ENCODE measurements at regions not wholly inside any gene's neighbourhood (a gene's known extent, or its start where the extent isn't known, plus 50 kb on each side); places are given as distances from the start of the nearest gene placed in this dataset.
"Not testable (repeated sequence)": the region's sequence is repeated elsewhere in the genome, so short reads cannot be mapped to it uniquely, and the experiment has no call there.

DNA sequence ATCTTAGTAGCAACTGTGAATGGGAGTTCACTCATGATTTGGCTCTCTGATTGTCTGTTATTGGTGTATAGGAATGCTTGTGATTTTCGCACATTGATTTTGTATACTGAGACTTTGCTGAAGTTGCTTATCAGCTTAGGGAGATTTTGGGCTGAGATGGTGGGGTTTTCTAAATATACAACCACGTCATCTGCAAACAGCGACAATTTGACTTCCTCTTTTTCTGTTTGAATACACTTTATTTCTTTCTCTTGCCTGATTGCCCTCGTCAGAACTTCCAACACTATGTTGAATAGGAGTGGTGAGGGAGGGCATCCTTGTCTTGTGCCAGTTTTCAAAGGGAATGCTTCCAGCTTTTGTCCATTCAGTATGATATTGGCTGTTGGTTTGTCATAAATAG lies 1883.1 kb upstream of the TENM3 start:
- DNase-seq = not testable (repeated sequence)

DNA sequence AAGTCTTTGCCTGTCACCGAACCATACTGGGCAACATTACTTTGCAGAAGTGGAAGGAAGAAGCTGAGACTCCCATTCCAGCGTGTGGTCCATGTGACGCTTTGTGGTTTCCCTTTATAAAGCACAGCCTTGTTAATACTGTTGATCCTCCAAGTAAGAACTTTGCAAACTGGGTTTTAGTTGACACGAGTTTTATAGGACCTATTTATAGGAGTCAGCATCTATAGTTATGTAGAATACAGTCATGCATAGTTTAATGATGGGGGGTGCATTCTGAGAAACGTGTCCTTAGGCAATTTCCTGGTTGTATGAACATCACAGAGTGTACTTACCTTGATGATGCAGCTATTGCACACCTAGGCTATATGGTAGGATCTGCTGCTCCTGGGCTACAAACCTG lies 1879.4 kb upstream of the TENM3 start:
- DNase-seq = no peak

GRCh38 chr4:180372691-180373090 lies 1870.5 kb upstream of the TENM3 start:
- no peak for DNase-seq

GRCh38 chr4:180377741-180378140 lies 1865.5 kb upstream of the TENM3 start:
- DNase-seq = no peak

GRCh38 chr4:180380733-180381132 lies 1862.5 kb upstream of the TENM3 start:
- DNase-seq = no peak

DNA sequence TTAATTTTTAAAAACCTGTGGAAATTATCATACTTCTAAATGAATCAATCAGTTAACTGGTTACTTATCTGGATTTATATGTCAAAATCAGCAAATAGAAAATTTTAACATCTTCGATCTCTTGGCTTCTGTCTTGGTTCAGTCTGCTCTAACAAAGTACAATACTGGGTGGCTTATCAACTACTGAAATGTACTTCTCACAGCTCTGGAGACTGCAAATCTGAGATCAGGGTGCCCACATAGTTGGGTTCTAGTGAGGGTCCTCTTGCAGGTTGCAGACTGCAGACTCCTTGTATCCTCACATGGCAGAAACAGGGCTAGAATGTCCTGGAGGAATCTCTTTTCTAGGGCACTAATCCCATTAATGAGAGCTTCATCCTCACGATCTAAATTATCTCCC lies 1851.6 kb upstream of the TENM3 start:
- no peak for DNase-seq

DNA sequence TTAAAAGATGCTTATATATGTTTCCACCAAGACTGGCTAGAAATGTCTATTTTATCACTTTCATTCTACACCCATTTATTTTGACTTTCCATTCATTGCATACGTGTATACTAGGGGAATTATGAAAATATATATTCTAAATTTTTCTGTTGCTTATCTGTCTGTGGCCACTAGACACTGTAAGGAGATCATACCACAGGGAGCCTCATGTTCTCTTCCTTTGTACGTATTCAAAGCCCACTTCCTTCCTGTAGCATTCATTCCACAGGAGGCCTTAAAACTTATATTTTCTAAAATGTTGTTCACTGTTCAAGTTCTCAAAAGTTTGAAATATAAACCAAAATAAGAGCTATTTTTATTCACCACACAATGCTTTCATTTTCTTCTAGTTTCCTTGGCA lies 1848.9 kb upstream of the TENM3 start:
- DNase-seq = no peak

GRCh38 chr4:180394730-180395129 lies 1848.5 kb upstream of the TENM3 start:
- no peak for DNase-seq

GRCh38 chr4:180398564-180398963 lies 1844.6 kb upstream of the TENM3 start:
- no peak for DNase-seq

- no peak for DNase-seq
Measured at GRCh38 chr4:180407275-180407885, 1835.8 kb upstream of the TENM3 start.

DNA sequence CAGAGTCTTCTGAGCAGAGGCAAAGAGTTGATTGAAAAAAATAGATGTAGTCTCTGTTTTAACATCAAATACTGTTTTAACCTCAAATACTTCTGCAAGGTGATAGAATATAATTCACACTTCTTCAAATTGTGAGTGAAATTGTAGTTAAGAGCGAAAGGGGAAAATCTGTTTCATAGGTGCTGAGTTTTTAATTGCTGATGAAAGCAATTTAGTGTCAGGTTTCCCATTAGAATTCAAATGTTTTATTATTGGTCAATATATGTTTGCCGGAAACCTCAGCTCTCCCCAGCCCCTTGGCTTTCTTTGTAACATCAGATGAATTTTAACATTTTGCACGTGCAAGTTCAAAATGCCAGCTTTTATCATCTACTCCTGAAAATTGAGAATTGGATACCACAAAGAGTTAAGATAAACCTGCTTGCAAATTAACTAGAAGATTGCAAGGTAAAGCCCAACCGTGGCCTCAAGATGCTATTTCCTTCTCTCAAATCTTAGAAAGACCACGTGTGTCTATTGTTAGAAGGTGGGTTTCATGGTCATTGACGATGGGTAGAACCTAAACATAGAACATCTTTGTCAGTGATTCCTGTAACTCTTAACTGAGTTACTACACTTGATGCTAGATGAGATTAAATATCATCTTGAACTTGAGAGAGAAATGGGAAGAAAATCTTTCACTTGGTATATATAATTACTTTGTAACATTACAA lies 1824.2 kb upstream of the TENM3 start:
- no peak for DNase-seq

DNA sequence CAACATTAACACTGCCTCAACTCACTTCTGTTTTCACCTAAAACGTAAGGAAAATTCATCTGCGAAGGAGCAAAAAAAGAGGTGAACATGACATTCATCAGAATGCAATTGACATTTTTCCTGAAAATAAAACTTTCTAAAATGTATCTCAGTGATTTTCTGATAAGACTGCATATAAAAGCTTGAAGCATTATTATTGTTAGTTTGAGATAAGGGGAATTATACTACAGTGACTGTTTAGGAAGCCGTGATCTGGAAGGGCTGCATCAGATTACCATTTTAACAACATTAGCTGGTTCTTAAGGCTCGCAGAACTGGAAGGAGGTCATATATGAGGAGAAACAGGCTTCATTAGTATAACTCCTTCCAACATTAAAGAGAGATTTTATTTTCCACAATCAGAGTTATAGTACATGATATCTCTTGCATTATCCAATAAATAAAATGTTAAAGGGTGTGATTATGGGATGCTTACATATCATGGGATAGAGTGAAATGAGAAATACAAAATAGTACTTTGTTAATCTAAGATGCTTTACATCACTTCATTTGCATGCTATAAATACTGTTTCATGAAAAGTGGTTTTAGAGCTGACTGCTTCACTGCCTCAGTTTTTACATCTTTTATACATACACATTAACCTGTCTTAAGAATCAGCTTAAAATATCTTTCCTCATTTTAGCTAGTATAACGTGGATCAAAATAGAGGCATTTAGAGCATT lies 1820.1 kb upstream of the TENM3 start:
- DNase-seq = no peak

DNA sequence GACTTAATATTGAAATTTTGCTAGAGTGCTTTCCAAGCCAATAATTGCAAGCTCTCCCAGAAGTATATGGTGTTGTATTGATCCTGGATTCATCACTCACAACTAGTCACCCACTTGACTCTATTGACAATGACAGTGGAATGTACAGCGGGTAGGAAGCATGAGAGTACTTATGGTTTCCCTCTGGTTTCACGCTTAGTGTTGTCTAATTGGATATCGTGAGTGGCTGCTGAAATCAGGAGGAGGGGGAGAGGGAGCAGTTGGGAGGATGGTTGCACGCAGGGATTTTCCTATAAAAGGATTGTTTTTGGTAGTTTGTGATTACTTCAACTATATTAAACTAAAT lies 1819.5 kb upstream of the TENM3 start:
- no peak for DNase-seq

GRCh38 chr4:180426938-180427337 lies 1816.3 kb upstream of the TENM3 start:
- no peak for DNase-seq

DNA sequence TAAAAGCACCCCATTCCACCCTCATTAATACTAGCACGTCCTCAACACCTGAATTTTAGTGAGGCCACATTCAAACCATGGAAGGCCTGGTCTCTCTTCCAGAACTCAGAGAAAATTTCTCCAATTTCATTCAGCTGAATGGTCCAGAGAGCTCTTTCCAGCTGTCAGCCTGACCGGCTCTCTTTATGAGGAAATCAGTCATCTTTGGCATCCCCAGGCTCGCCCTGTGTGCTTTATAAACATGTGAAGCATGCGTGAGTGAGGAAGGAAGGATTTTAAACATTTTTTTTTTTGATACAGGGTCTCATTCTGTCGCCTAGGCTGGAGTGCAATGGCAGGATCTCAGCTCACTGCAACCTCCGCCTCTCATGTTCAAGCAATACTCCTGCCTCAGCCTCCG lies 1812.9 kb upstream of the TENM3 start:
- DNase-seq = no peak

DNA sequence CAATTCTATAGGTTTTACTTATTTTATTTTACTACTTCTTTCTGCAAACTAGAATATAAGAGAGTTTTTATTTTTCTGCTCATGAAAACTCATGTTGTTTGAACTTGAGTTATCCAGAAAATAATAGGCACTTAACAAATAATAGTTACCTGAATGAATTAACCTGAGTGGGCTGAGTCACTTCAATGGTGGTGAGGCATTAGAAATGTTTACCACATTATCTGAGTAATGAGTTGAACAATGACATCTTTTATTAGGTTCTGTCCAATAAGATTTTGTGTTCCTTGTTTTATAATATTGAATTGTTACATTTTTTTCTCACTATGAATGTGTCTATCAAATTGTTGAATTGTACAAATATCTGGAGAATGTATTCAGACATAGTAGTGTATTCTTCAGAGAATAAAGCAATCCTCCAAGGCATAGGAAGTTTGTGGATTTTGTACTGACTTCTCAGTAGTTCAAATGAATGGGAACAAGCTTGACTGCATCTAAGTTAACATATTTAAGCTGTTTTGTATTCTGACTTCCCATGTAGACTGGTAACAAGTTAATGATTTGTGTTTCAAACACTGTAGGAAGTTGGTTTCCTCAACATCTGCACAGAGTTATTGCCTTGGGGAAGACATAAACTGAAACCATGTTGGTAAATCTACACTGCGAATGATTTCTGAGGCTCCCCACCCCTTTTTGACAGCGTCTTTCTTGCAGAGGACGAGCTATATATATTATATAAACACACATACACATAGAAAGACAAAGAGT lies 1808.9 kb upstream of the TENM3 start:
- no peak for DNase-seq

GRCh38 chr4:180436361-180436760 lies 1806.8 kb upstream of the TENM3 start:
- no peak for DNase-seq

DNA sequence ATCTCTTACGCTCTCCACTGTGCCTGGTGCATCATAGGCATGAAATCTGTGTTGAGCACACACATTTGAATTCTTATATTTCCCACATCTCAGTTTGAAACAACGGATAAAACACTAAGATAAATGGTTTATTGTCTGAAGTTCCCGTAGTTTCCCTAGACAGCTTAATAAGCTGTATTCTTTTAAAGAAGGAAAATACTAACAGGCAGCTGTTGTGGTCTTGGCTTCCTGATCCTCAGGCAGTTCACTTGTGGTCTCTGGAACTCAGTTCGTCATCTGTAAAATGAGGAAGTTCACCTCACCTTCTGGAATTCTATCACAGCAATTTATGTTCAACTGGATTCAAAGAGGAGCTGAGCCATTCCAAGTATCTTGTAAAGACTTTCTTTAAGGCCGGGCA lies 1805.6 kb upstream of the TENM3 start:
- DNase-seq = peak in 1 of 3 donors; percentile 1

- DNase-seq = peak; percentile 26 to 67 (median 42)
Measured at GRCh38 chr4:180448306-180448705, 1794.9 kb upstream of the TENM3 start.

- DNase-seq = peak in 2 of 3 donors; percentile 28 to 30
Measured at GRCh38 chr4:180449395-180449956, 1793.7 kb upstream of the TENM3 start.

DNA sequence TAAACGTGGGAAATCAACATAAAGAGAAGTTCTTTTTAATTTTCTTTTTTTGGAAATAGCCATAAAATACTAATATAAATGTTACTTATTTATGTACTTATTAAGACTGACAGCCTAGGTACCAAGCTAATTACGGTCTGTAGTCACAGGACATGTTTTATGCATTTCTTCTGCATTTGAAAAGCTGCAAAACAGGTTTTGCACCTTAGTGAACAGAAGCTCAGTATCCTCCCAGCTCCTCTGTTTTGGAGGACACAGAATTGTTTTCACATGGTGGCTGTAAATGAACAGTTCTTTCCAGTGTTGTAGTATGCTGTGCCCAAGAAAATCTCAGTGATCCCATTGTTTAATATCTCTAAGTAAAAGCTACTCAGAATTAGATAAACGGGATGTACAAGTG lies 1788.0 kb upstream of the TENM3 start:
- no peak for DNase-seq

- DNase-seq = no peak
Measured at GRCh38 chr4:180456928-180457327, 1786.3 kb upstream of the TENM3 start.

DNA sequence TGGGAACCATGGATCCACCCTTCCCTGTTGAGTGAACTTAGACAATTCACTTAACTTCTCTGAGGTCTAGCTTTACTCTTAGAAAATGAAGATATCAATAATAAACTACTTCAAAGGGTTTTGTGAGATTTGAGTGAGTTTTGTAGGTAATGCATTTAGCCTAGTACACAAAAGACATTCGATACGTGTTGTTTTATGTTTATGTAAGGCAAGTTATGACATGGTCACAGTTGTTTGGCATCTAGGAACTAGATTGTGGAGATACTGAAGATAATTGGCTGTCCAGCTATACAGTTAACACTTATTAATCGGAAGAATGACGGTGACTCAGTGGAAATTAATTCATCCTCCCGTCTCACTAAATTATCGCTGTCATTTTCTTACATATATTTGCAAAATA lies 1781.1 kb upstream of the TENM3 start:
- no peak for DNase-seq

Measured in suppressor macrophage treated with lipopolysaccharide for 1 hour (primary cell).